ENCODE measurements at regions not wholly inside any gene's neighbourhood (a gene's known extent, or its start where the extent isn't known, plus 50 kb on each side); places are given as distances from the start of the nearest gene placed in this dataset.

- no peaks in the 10 kb centered on the region for H3K4me1 Mint-ChIP-seq (ENCODE audit: insufficient read depth, unreplicated experiment)
- DNase-seq (ENCODE audit: unreplicated experiment), result no peak
- H3K4me3 Mint-ChIP-seq (ENCODE audit: unreplicated experiment), result no peak overlapping the region
- H3K36me3 Mint-ChIP-seq (ENCODE audit: insufficient read depth, unreplicated experiment), result no peaks in the 10 kb centered on the region
- ChIA-PET POLR2A (no interaction called here), CTCF (interaction anchor here (0.6 to 1.5 kb wide), 4 partner anchors 9 to 423 kb away, joined by 3 read pairs; no protein-coding TSS in a partner anchor)
- no peaks in the 10 kb centered on the region for H3K9me3 Mint-ChIP-seq (ENCODE audit: unreplicated experiment)
- no TSS peak for BruUV-seq (replicated peaks)
- no peaks in the 10 kb centered on the region for H3K27me3 Mint-ChIP-seq (ENCODE audit: insufficient read depth, unreplicated experiment)
- intact Hi-C loops (cut with micrococcal nuclease), result no loop called here
- H3K27ac Mint-ChIP-seq (ENCODE audit: low read depth, unreplicated experiment), result no peak overlapping the region
- TF ChIP-seq CTCF (IDR thresholded peaks at IDR 0.05; ENCODE audit: unreplicated experiment), result no peak
Observed at GRCh38 chr1:218547957-218548730, 203.0 kb downstream of the TGFB2 start.

- ChIA-PET CTCF (interaction anchor here (1.2 to 1.5 kb wide), 3 partner anchors 9 to 219 kb away, joined by 3 read pairs; no protein-coding TSS in a partner anchor), POLR2A (no interaction called here)
- Mint-ChIP-seq H3K9me3 (ENCODE audit: unreplicated experiment) (no peaks in the 10 kb centered on the region), H3K27me3 (ENCODE audit: insufficient read depth, unreplicated experiment) (no peaks in the 10 kb centered on the region), H3K27ac (ENCODE audit: low read depth, unreplicated experiment) (no peak overlapping the region), H3K36me3 (ENCODE audit: insufficient read depth, unreplicated experiment) (no peaks in the 10 kb centered on the region), H3K4me3 (ENCODE audit: unreplicated experiment) (no peak overlapping the region), H3K4me1 (ENCODE audit: insufficient read depth, unreplicated experiment) (no peaks in the 10 kb centered on the region)
- BruUV-seq (replicated peaks), result no TSS peak
- no peak for TF ChIP-seq CTCF (IDR thresholded peaks at IDR 0.05; ENCODE audit: unreplicated experiment)
- no peak for DNase-seq (ENCODE audit: unreplicated experiment)
- intact Hi-C loops (cut with micrococcal nuclease), result no loop called here
Observed at GRCh38 chr1:218548764-218549163, 203.6 kb downstream of the TGFB2 start.

GRCh38 chr1:218553197-218553596, 208.1 kb downstream of the TGFB2 start:
- Mint-ChIP-seq H3K27me3 (ENCODE audit: insufficient read depth, unreplicated experiment) (no peaks in the 10 kb centered on the region), H3K4me1 (ENCODE audit: insufficient read depth, unreplicated experiment) (no peaks in the 10 kb centered on the region), H3K27ac (ENCODE audit: low read depth, unreplicated experiment) (no peak overlapping the region), H3K9me3 (ENCODE audit: unreplicated experiment) (no peaks in the 10 kb centered on the region), H3K4me3 (ENCODE audit: unreplicated experiment) (no peak overlapping the region), H3K36me3 (ENCODE audit: insufficient read depth, unreplicated experiment) (no peaks in the 10 kb centered on the region)
- CTCF ChIA-PET, result interaction anchor here (0.6 to 1.1 kb wide), 2 partner anchors 13 to 159 kb away, joined by 3 read pairs; no protein-coding TSS in a partner anchor
- POLR2A ChIA-PET, result no interaction called here
- TF ChIP-seq CTCF (IDR thresholded peaks at IDR 0.05; ENCODE audit: unreplicated experiment), result peak; percentile 13
- intact Hi-C loops (cut with micrococcal nuclease), result no loop called here
- peak; percentile 63 for DNase-seq (ENCODE audit: unreplicated experiment)
- no TSS peak for BruUV-seq (replicated peaks)

GRCh38 chr1:218556016-218556415, 210.9 kb downstream of the TGFB2 start:
- DNase-seq (ENCODE audit: unreplicated experiment), result no peak
- no peak overlapping the region for H3K27ac Mint-ChIP-seq (ENCODE audit: low read depth, unreplicated experiment)
- H3K27me3 Mint-ChIP-seq (ENCODE audit: insufficient read depth, unreplicated experiment), result no peaks in the 10 kb centered on the region
- H3K4me3 Mint-ChIP-seq (ENCODE audit: unreplicated experiment), result no peak overlapping the region
- no peaks in the 10 kb centered on the region for H3K4me1 Mint-ChIP-seq (ENCODE audit: insufficient read depth, unreplicated experiment)
- ChIA-PET POLR2A (interaction anchor here (0.6 to 1.0 kb wide), 2 partner anchors 510 to 1462 kb away, joined by 3 to 5 read pairs; no protein-coding TSS in a partner anchor), CTCF (interaction anchor here (0.7 kb wide), 2 partner anchors 15 to 993 kb away, joined by 3 to 5 read pairs; no protein-coding TSS in a partner anchor)
- H3K36me3 Mint-ChIP-seq (ENCODE audit: insufficient read depth, unreplicated experiment), result no peaks in the 10 kb centered on the region
- no peaks in the 10 kb centered on the region for H3K9me3 Mint-ChIP-seq (ENCODE audit: unreplicated experiment)
- TF ChIP-seq CTCF (IDR thresholded peaks at IDR 0.05; ENCODE audit: unreplicated experiment), result no peak
- intact Hi-C loops (cut with micrococcal nuclease), result no loop called here
- BruUV-seq (replicated peaks), result no TSS peak
